T-helper 1 cell treated with Interleukin-12 subunit alpha and Interleukin-12 subunit beta and Interleukin-4 antibody, amounts not matched to agents 30 ng/mL and 1 ng/mL, for 36 hours (primary cell): ENCODE measurements at regions not wholly inside any gene's neighbourhood (a gene's known extent, or its start where the extent isn't known, plus 50 kb on each side); places are given as distances from the start of the nearest gene placed in this dataset.
"Not testable (repeated sequence)": the region's sequence is repeated elsewhere in the genome, so short reads cannot be mapped to it uniquely, and the experiment has no call there.

ENCODE experiments used
- intact Hi-C: fragments of 100-400 bp; cut with micrococcal nuclease; formaldehyde crosslinking; loops from one replicate; pipeline ENCODE4 v1.15.1; 2024

GRCh38 chr2:226115102-226115831 lies 684.4 kb downstream of the IRS1 start:
- intact Hi-C loops: no loop called here

GRCh38 chr2:226114436-226114835 lies 685.2 kb downstream of the IRS1 start:
- intact Hi-C loops: no loop called here

- intact Hi-C loops: no loop called here
These were observed 699.6 kb downstream of the NYAP2 start for GRCh38 chr2:226098861-226099745.

GRCh38 chr2:226095058-226095457 lies 695.5 kb downstream of the NYAP2 start:
- intact Hi-C loops: no loop called here

- intact Hi-C loops: no loop called here
These were observed 693.9 kb downstream of the NYAP2 start for GRCh38 chr2:226093364-226093763.

GRCh38 chr2:226088366-226088674 lies 688.8 kb downstream of the NYAP2 start:
- intact Hi-C loops: no loop called here

- intact Hi-C loops: no loop called here
These were observed 688.2 kb downstream of the NYAP2 start for GRCh38 chr2:226087505-226088365.

- intact Hi-C loops: no loop called here
These were observed 687.5 kb downstream of the NYAP2 start for GRCh38 chr2:226087051-226087450.

GRCh38 chr2:226086190-226086589 lies 686.7 kb downstream of the NYAP2 start:
- intact Hi-C loops: no loop called here

GRCh38 chr2:226085425-226085824 lies 685.9 kb downstream of the NYAP2 start:
- intact Hi-C loops: not testable (repeated sequence)

- intact Hi-C loops: no loop called here
These were observed 680.8 kb downstream of the NYAP2 start for GRCh38 chr2:226080334-226080733.

- intact Hi-C loops: no loop called here
These were observed 680.2 kb downstream of the NYAP2 start for GRCh38 chr2:226079671-226080181.

GRCh38 chr2:226079196-226079595 lies 679.7 kb downstream of the NYAP2 start:
- intact Hi-C loops: no loop called here

GRCh38 chr2:226078666-226079065 lies 679.2 kb downstream of the NYAP2 start:
- intact Hi-C loops: no loop called here

GRCh38 chr2:226077841-226078240 lies 678.3 kb downstream of the NYAP2 start:
- intact Hi-C loops: no loop called here

- intact Hi-C loops: no loop called here
These were observed 677.5 kb downstream of the NYAP2 start for GRCh38 chr2:226077031-226077430.

- intact Hi-C loops: no loop called here
These were observed 677.0 kb downstream of the NYAP2 start for GRCh38 chr2:226076529-226076928.

GRCh38 chr2:226074391-226074790 lies 674.9 kb downstream of the NYAP2 start:
- intact Hi-C loops: no loop called here

- intact Hi-C loops: no loop called here
These were observed 674.1 kb downstream of the NYAP2 start for GRCh38 chr2:226073496-226074160.

- intact Hi-C loops: no loop called here
These were observed 667.4 kb downstream of the NYAP2 start for GRCh38 chr2:226066873-226067272.

- intact Hi-C loops: no loop called here
These were observed 666.9 kb downstream of the NYAP2 start for GRCh38 chr2:226066391-226066790.
